Lung microvascular endothelial cell (primary cell): ENCODE measurements at regions not wholly inside any gene's neighbourhood (a gene's known extent, or its start where the extent isn't known, plus 50 kb on each side); places are given as distances from the start of the nearest gene placed in this dataset.
"Not testable (repeated sequence)": the region's sequence is repeated elsewhere in the genome, so short reads cannot be mapped to it uniquely, and the experiment has no call there.

Experiments used
- DNase-seq, 2 donors: peaks; one replicate each; pipeline versions ENCODE4 v3.0.0 to v3.0.0-alpha.2; 2010; ENCODE audit warnings: low read depth in 2 of 2

DNA sequence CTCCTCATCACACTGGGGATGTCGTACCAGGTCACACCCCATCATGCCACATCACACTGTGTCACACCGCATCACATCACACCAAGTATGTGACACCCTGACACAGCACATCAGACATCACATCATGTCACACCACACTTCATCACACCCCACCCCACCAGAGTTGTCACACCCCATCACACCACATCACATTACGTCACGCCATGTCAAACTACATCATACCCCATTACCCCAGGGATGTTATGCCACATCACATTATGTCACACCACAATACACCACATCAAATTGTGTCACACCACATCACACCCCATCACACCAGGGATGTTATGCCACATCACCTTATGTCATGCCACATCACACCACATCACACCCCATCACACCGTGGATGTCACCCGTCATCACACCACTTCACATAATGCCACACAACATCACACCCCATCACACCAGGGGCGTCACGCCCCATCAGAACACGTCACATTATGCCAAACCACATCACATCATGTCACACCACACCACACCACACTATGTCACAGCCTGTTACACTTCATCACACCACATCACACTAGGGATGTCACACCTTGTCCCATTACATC is 133.6 kb downstream of the TMEM121 start:
- no peak for DNase-seq

GRCh38 chr14:105660816-105661531 is 134.6 kb downstream of the TMEM121 start:
- no peak for DNase-seq

- DNase-seq, result not testable (repeated sequence)
Measured at GRCh38 chr14:105662043-105662442, 135.7 kb downstream of the TMEM121 start.

GRCh38 chr14:105662592-105662991 is 136.2 kb downstream of the TMEM121 start:
- DNase-seq, result not testable (repeated sequence)

- DNase-seq, result not testable (repeated sequence)
Measured at GRCh38 chr14:105663323-105663722, 136.9 kb downstream of the TMEM121 start.

GRCh38 chr14:105663818-105664596 is 137.6 kb downstream of the TMEM121 start:
- not testable (repeated sequence) for DNase-seq

- no peak for DNase-seq
Measured at GRCh38 chr14:105664691-105665090, 138.3 kb downstream of the TMEM121 start.

DNA sequence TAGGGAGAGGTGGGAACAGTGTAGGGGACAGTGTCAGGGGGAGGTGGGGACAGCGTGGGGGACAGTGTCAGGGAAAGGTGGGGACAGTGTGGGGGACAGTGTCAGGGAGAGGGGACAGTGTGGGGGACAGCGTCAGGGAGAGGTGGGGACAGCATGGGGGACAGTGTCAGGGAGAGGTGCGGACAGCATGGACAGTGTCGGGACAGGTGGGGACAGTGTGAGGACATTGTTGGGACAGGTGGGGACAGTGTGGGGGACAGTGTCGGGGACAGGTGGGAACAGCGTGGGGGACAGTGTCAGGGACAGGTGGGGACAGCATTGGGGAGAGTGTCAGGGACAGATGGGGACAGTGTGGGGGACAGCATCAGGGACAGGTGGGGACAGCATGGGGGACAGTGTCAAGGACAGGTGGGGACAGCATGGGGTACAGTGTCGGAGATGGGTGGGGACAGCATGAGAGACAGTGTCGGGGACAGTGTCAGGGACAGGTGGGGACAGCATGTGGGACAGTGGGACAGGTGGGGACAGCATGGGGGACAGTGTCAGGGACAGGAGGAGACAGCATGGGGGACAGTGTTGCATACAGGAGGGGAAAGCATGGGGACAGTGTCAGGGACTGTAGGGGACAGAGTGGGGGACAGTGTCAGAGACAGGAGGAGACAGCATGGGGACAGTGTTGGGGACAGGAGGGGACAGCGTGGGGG is 139.0 kb downstream of the TMEM121 start:
- no peak for DNase-seq

DNA sequence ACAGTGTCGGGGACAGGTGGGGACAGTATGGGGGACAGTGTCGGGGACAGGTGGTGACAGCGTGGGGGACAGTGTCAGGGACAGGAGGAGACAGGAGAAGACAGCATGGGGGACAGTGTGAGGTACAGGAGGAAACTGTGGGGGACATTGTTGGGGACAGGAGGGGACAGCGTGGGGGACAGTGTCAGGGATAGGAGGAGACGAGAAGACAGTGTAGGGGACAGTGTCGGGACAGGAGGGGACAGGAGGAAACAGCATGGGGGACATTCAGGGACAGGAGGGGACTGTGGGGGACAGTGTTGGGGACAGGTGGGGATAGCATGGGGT is 139.5 kb downstream of the TMEM121 start:
- DNase-seq, result no peak

- no peak for DNase-seq
Measured at GRCh38 chr14:105666420-105666819, 140.0 kb downstream of the TMEM121 start.

DNA sequence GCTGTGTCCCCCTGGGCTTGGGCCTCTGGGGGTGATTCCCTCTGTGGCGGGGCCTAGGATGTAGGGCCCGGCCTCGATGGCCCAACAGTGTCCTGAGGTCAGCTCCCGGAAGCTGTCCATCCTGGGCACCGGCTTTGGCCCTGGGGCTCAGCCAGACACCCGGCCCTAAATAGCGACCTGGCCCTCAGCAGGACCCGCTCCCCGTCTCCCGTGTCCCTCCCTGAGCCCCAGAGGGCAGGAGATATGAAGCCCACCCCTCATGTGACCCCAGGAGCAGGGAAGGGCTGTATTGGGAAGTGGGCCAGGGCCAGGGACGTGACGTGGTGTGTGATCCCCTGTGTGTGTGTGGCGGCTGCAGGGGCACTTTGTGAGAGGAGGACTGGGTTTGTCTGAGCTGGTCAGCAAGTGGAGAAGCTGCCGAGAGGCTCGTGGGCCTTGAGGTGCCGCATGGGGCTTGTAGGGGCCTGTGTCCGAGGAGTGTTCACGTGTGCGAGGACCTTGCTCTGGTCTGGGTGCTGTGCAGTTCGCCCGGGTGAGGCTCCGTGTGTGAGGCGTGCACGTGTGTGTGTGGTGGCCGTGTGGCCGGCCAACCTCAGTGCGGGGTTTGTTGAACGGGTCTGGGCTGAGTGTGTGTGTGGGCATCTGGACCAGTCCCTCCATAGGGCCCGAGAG is 140.7 kb downstream of the TMEM121 start:
- not testable (repeated sequence) for DNase-seq

DNA sequence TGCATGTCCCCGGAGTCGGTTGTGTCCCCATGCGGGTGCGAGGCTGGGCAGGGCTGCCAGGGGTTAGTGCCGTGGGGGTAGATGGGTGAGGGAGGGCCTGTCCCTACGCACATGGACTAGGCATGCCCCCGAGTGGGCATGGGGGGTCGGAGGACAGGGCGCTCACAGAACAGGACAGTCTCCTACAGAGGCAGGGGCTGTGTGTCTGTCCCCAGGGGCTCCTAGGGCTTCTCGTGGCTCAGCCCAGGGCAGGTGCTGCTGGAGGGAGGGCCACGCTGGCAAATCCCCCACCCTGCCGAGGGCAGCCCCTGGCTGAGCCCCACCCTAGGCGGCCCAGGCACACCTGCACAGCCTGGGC is 141.3 kb downstream of the TMEM121 start:
- DNase-seq, result not testable (repeated sequence)

GRCh38 chr14:105668021-105668420 is 141.6 kb downstream of the TMEM121 start:
- not testable (repeated sequence) for DNase-seq

- not testable (repeated sequence) for DNase-seq
Measured at GRCh38 chr14:105668471-105669230, 142.3 kb downstream of the TMEM121 start.

DNA sequence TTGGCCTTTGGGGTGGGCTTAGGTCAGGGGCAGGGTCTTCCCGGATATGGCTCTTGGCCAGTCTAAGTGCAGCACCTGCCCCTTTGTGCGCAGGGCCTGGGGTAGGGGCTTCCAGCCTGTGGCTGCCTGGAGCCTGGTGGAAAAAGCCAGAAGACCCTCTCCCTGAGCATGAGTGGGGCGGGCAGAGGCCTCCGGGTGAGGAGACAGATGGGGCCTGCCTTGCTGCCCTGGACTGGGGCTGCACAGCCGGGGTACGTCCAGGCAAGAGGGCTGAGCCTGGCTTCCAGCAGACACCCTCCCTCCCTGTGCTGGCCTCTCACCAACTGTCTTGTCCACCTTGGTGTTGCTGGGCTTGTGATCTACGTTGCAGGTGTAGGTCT is 142.8 kb downstream of the TMEM121 start:
- DNase-seq, result not testable (repeated sequence)

GRCh38 chr14:105669646-105670045 is 143.3 kb downstream of the TMEM121 start:
- DNase-seq, result not testable (repeated sequence)

GRCh38 chr14:105672450-105673200 is 146.2 kb downstream of the TMEM121 start:
- not testable (repeated sequence) for DNase-seq

DNA sequence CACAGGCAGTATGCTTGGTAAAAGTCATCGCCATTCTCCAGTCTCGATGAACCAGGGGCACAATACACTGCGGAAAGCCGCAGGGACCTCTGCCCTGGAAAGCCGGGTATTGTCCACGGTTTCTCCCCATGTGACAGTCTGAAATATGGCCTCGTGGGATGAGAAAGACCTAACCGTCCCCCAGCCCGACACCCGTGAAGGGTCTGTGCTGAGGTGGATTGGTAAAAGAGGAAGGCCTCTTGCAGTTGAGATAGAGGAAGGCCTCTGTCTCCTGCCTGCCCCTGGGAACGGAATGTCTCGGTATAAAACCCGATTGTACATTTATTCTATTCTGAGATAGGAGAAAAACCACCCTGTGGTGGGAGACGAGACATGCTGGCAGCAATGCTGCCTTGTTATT is 149.1 kb downstream of the TMEM121 start:
- DNase-seq, result not testable (repeated sequence)

GRCh38 chr14:105675905-105676670 is 149.7 kb downstream of the TMEM121 start:
- DNase-seq, result not testable (repeated sequence)
